K562 (cell line): ENCODE measurements at regions not wholly inside any gene's neighbourhood (a gene's known extent, or its start where the extent isn't known, plus 50 kb on each side); places are given as distances from the start of the nearest gene placed in this dataset.

Experiments
- ATAC-seq: fragments of 200-7000 bp; cut with Tn5 transposase; 3 replicates; pipeline ENCODE4 v1.9.1; 2020; ENCODE audit warnings: moderate library complexity
- BruUV-seq: library from RNA; stranded (reverse); fragments of 400-500 nt; replicated peaks from 2 replicates; lab custom pipeline; 2021; lab: Mats Ljungman, UMichigan
- CTCF ChIA-PET: fragments of 300-600 bp; formaldehyde crosslinking; extraction: SDS; loops from one replicate; lab custom pipeline; 2021; ENCODE audit warnings: low intra/inter-chr PET ratio; lab: Yijun Ruan, JAX
- POLR2A ChIA-PET: fragments of 300-600, 350-650 bp; sonication (Branson Sonifier 250); formaldehyde crosslinking; extraction: SDS; loops from one replicate; lab custom pipeline; 2021; ENCODE audit warnings: antibody characterized with exemption, inconsistent platforms; lab: Yijun Ruan, JAX
- DNase-seq, 4 experiments: peaks; one replicate each; pipeline versions ENCODE4 v3.0.0 to v3.0.0-alpha.2; 2011 to 2018; ENCODE audit warnings: low spot score in 3 of 4, mixed read lengths in 3 of 4; ENCODE audit errors: extremely low read depth in 1 of 4
- FAIRE-seq: peaks from 2 replicates; lab custom pipeline; 2011; peaks lifted over from hg19 to GRCh38; lab: Jason Lieb, UNC
- H2AFZ ChIP-seq: 2 replicates; pipeline ENCODE4 v1.6.0; 2011; ENCODE audit warnings: low read depth, low read length, control low read depth, inconsistent platforms
- H3K27ac ChIP-seq: fragments of 200-600 bp; 3 replicates; pipeline ENCODE4 v1.8.0; 2011; ENCODE audit warnings: low read depth, mild to moderate bottlenecking, control low read depth, inconsistent platforms, low read length, moderate library complexity, mixed read lengths; ENCODE audit errors: extremely low read depth
- H3K27me3 ChIP-seq, 2 experiments: fragments of 300-600 bp in 1 of 2; 2 replicates in 1 of 2; 3 replicates in 1 of 2; pipeline versions ENCODE4 v1.6.0 to v1.8.0; 2011; ENCODE audit warnings: inconsistent platforms in 2 of 2, low read length in 2 of 2, mild to moderate bottlenecking in 1 of 2, mixed read lengths in 1 of 2, moderate library complexity in 1 of 2; ENCODE audit not compliant: control insufficient read depth in 2 of 2, insufficient read depth in 2 of 2
- H3K36me3 ChIP-seq: fragments of 300-600 bp; 3 replicates; pipeline ENCODE4 v1.8.0; 2011; ENCODE audit warnings: mild to moderate bottlenecking, low read length, inconsistent platforms; ENCODE audit not compliant: control insufficient read depth, insufficient read depth
- H3K4me1 ChIP-seq, 2 experiments: fragments of 200-600 bp in 1 of 2; replicated peaks in 1 of 2; 2 replicates in 1 of 2; 3 replicates in 1 of 2; pipeline versions ENCODE4 v1.5.1 to v1.8.0; 2011; ENCODE audit warnings: inconsistent platforms in 2 of 2, low read length in 2 of 2, mild to moderate bottlenecking in 1 of 2, mixed read lengths in 1 of 2, moderate library complexity in 1 of 2; ENCODE audit not compliant: control insufficient read depth in 2 of 2, insufficient read depth in 2 of 2
- H3K4me2 ChIP-seq: 2 replicates; pipeline ENCODE4 v1.6.1; 2011; ENCODE audit warnings: low read length, control low read depth, inconsistent platforms, mixed read lengths; ENCODE audit not compliant: insufficient read depth
- H3K4me3 ChIP-seq: fragments of 200-600 bp; sonication (generic), shearing (Covaris generic); 2 replicates; pipeline ENCODE4 v1.5.1; 2016; ENCODE audit warnings: control low read depth, inconsistent platforms
- H3K79me2 ChIP-seq: fragments of 200-600 bp; 3 replicates; pipeline ENCODE4 v1.8.0; 2011; ENCODE audit warnings: low read length, inconsistent platforms; ENCODE audit not compliant: control insufficient read depth, insufficient read depth
- H3K9ac ChIP-seq, 2 experiments: 2 replicates each; pipeline versions ENCODE4 v1.6.0 to v1.6.1; 2011; ENCODE audit warnings: low read depth in 2 of 2, low read length in 2 of 2, control low read depth in 1 of 2, inconsistent platforms in 1 of 2, mild to moderate bottlenecking in 1 of 2, mixed read lengths in 1 of 2; ENCODE audit not compliant: insufficient read depth in 1 of 2
- H3K9me1 ChIP-seq: one replicate; pipeline ENCODE4 v1.6.0; 2011; ENCODE audit warnings: inconsistent platforms, mild to moderate bottlenecking, low read length, moderate library complexity; ENCODE audit not compliant: control insufficient read depth, insufficient read depth
- H3K9me3 ChIP-seq: replicated peaks from 2 replicates; pipeline ENCODE4 v1.5.1; 2011; ENCODE audit warnings: low read depth, low read length, inconsistent platforms; ENCODE audit not compliant: control insufficient read depth, insufficient read depth
- H4K20me1 ChIP-seq: replicated peaks from 2 replicates; pipeline ENCODE4 v1.6.1; 2011; ENCODE audit warnings: low read length, inconsistent platforms, mixed read lengths; ENCODE audit not compliant: control insufficient read depth, insufficient read depth
- CBX5 ChIP-seq: IDR thresholded peaks from 2 replicates; pipeline ENCODE4 v1.6.1; 2014; ENCODE audit warnings: low read depth, borderline replicate concordance
- PHF21A ChIP-seq: fragments of 450-650 bp; IDR thresholded peaks from 2 replicates; pipeline ENCODE4 v1.6.1; 2017; ENCODE audit warnings: low read depth, borderline replicate concordance
- PRMT5 ChIP-seq: sonication (generic); formaldehyde crosslinking; IDR thresholded peaks from 2 replicates; pipeline ENCODE4 v1.5.0; 2020; ENCODE audit warnings: missing genetic modification reagents
- WGBS: fragments of 100-300 bp; shearing (Covaris generic); methylation state at CpG from one replicate; pipeline ENCODE4 v1.1.6; 2016; ENCODE audit warnings: low coverage, mixed read lengths; ENCODE audit not compliant: insufficient coverage; ENCODE audit errors: missing lambda C conversion rate; 5-methylcytosine and 5-hydroxymethylcytosine counted together
- in situ Hi-C: fragments of 300-500 bp; cut with MboI; formaldehyde crosslinking; loops from 4 replicates; pipeline ENCODE4 v1.15.0; 2018; ENCODE audit warnings: inconsistent platforms, mixed read lengths
- intact Hi-C: fragments of 100-400 bp; cut with micrococcal nuclease; formaldehyde crosslinking; loops from 2 replicates; pipeline ENCODE4 v1.14.2; 2022
- TF ChIP-seq, protein P1 (sequence below): sonication (generic); formaldehyde crosslinking; IDR thresholded peaks from 2 replicates; pipeline ENCODE4 v1.8.0; 2023; ENCODE audit warnings: missing genetic modification reagents, mild to moderate bottlenecking, borderline replicate concordance

DNA sequence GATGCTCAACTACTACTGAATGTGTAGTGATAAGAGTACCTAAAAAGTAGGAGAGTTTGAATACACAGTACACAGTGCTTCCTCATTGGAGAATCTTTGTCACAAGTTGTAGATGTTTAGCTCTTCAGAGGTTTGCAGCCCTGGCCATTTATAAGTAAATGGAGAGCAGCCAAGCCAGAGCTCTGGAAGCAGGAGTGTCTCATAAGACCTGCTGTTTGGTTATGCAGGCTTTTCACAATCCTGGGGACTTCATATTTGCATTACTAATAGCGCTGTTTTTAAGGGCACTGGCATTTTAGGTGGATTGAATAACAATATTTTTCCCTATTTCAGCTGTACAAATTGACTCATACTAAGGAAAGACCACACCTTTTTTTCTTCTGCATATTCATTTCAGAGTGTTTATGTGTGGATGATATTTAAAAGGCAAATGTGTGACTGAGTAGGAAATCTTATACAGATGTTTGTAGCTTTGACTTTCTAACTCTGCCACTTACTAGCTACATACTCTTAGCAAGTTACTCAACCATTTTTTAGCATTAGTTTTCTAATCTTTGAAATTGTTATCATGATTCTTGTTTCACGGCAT is 730.5 kb upstream of the MAP3K7 start:
- no peak overlapping the region for H2AFZ ChIP-seq
- 0% methylated on average over 2 of the region's 2 CpGs for WGBS
- in situ Hi-C loops = no loop called here
- ATAC-seq = no peak
- no peak for FAIRE-seq
- ChIA-PET POLR2A (no interaction called here), CTCF (no interaction called here)
- no peak for DNase-seq
- H3K27me3 ChIP-seq = no peaks in the 10 kb centered on the region
- no peak overlapping the region for H3K4me2 ChIP-seq
- H3K9ac ChIP-seq = no peak overlapping the region
- TF ChIP-seq PHF21A (no peak), CBX5 (no peak), PRMT5 (CRISPR knock-in tag) (no peak)
- TF ChIP-seq, protein P1, sequence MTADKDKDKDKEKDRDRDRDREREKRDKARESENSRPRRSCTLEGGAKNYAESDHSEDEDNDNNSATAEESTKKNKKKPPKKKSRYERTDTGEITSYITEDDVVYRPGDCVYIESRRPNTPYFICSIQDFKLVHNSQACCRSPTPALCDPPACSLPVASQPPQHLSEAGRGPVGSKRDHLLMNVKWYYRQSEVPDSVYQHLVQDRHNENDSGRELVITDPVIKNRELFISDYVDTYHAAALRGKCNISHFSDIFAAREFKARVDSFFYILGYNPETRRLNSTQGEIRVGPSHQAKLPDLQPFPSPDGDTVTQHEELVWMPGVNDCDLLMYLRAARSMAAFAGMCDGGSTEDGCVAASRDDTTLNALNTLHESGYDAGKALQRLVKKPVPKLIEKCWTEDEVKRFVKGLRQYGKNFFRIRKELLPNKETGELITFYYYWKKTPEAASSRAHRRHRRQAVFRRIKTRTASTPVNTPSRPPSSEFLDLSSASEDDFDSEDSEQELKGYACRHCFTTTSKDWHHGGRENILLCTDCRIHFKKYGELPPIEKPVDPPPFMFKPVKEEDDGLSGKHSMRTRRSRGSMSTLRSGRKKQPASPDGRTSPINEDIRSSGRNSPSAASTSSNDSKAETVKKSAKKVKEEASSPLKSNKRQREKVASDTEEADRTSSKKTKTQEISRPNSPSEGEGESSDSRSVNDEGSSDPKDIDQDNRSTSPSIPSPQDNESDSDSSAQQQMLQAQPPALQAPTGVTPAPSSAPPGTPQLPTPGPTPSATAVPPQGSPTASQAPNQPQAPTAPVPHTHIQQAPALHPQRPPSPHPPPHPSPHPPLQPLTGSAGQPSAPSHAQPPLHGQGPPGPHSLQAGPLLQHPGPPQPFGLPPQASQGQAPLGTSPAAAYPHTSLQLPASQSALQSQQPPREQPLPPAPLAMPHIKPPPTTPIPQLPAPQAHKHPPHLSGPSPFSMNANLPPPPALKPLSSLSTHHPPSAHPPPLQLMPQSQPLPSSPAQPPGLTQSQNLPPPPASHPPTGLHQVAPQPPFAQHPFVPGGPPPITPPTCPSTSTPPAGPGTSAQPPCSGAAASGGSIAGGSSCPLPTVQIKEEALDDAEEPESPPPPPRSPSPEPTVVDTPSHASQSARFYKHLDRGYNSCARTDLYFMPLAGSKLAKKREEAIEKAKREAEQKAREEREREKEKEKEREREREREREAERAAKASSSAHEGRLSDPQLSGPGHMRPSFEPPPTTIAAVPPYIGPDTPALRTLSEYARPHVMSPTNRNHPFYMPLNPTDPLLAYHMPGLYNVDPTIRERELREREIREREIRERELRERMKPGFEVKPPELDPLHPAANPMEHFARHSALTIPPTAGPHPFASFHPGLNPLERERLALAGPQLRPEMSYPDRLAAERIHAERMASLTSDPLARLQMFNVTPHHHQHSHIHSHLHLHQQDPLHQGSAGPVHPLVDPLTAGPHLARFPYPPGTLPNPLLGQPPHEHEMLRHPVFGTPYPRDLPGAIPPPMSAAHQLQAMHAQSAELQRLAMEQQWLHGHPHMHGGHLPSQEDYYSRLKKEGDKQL (CRISPR knock-in tag) = no peak
- no peaks in the 10 kb centered on the region for H3K4me1 ChIP-seq
- no peaks in the 10 kb centered on the region for H3K79me2 ChIP-seq
- H3K9me1 ChIP-seq = no peaks in the 10 kb centered on the region
- H3K4me3 ChIP-seq = no peak overlapping the region
- H3K36me3 ChIP-seq = no peaks in the 10 kb centered on the region
- H3K27ac ChIP-seq = no peak overlapping the region
- H3K9me3 ChIP-seq = no peaks in the 10 kb centered on the region
- H4K20me1 ChIP-seq = no peaks in the 10 kb centered on the region
- BruUV-seq = no TSS peak
- intact Hi-C loops = no loop called here
